GM12864 (cell line): ENCODE measurements at regions not wholly inside any gene's neighbourhood (a gene's known extent, or its start where the extent isn't known, plus 50 kb on each side); places are given as distances from the start of the nearest gene placed in this dataset.

Experiments used
- DNase-seq: peaks from one replicate; pipeline ENCODE4 v3.0.0-alpha.2; 2011; ENCODE audit warnings: low read depth
- H3K4me3 ChIP-seq: 2 replicates; pipeline ENCODE4 v1.5.1; 2011; ENCODE audit warnings: mild to moderate bottlenecking, low read depth, low read length, control low read depth
- CTCF ChIP-seq: IDR thresholded peaks from 2 replicates; pipeline ENCODE4 v1.5.1; 2011; ENCODE audit warnings: low read depth, mild to moderate bottlenecking, moderate library complexity, low read length, control low read depth, inconsistent platforms; ENCODE audit errors: missing control alignments

DNA sequence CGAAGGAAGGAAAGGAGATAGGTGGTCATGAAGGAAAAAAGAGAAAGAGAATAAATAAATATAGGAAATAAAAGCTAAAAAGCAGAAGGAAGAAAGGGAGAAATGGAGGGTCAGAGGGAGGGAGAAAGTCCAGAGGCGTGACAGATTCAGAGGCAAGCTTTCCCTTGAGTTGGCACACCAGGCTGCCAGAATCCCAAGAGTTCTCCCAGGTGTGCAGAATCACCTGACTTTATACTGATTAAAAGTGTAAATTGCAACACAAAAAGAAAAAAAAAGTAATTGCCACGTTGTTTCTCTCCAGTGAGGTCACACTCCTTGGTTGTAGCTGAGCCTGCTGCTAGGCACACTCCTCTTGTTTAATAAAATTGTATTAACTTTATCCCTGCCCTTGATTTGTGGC, 669.9 kb upstream of the PKN2 start:
- no peak overlapping the region for H3K4me3 ChIP-seq
- TF ChIP-seq CTCF: no peak
- no peak for DNase-seq

DNA sequence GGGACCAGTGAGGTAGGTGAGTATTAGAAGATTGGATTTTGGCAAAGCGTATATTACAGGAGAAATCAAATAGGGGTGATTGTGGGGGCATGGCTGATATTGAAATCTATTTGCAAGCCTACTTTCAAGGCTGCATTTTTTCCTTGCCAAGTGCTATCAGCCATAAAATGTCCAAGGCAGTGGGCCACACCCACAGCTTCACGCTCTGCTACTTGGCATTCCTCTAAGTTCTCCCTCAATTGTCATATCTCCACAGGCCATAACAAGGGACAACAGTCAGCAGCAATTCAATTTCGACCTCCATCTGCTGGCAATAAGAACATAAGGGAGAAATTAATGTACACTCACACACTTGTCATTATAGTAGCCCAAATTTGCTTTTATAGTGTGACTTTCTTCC, 667.1 kb upstream of the PKN2 start:
- no peak for TF ChIP-seq CTCF
- no peak for DNase-seq
- no peak overlapping the region for H3K4me3 ChIP-seq

- DNase-seq: no peak
- no peak overlapping the region for H3K4me3 ChIP-seq
- TF ChIP-seq CTCF: no peak
Observed at GRCh38 chr1:88021529-88021928, 662.5 kb upstream of the PKN2 start.

- no peak for DNase-seq
- no peak for TF ChIP-seq CTCF
- H3K4me3 ChIP-seq: no peak overlapping the region
Observed at GRCh38 chr1:88022516-88022915, 661.6 kb upstream of the PKN2 start.

DNA sequence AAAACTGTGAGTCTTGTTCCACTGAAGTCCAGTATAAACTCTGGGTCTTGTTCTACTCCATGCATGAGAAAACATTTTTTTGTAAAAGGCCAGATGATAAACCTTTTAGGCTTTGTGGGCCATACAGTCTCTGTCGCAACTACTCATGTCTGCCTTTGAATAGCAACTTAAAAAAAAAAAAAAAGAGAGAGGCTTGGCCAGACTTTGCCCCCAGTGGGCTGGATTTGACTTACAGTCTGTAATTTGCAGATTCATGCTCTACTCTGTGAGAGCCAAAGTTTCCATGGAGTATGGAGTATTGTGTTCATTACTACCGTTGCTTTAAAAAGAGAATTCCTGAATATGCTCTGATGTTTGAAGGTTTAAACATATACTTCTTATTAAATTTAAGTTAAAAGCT, 654.9 kb upstream of the PKN2 start:
- H3K4me3 ChIP-seq: no peak overlapping the region
- no peak for TF ChIP-seq CTCF
- DNase-seq: no peak

DNA sequence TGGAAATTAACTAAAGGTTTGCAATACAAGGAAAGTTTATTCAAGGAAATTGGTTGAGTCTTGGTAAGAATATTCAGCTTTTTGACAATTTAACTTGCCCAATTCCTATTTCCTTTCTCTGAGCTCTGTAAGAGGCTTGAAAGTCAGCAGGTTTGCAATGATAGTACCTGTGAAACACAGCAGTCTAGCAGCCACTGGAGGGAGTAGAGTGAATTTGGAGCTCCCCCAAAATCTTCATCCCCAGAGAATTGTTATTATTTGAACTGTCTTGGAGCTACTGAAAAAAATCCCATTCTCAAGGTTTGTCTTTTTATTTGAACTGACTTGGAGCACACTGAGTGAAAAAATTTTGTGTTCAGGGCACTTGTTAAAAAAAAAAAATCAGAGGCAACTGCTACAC, 654.2 kb upstream of the PKN2 start:
- H3K4me3 ChIP-seq: no peak overlapping the region
- DNase-seq: no peak
- TF ChIP-seq CTCF: no peak

- TF ChIP-seq CTCF: no peak
- DNase-seq: no peak
Observed at GRCh38 chr1:88035578-88035977, 648.5 kb upstream of the PKN2 start.

More at GRCh38 chr1:88035578-88035977, 648.5 kb upstream of the PKN2 start:
- no peak overlapping the region for H3K4me3 ChIP-seq
